GM23338 (cell line): ENCODE measurements at regions not wholly inside any gene's neighbourhood (a gene's known extent, or its start where the extent isn't known, plus 50 kb on each side); places are given as distances from the start of the nearest gene placed in this dataset.

Experiments used
- ATAC-seq: fragments of 200-7000 bp; cut with Tn5 transposase; 3 replicates; pipeline ENCODE4 v1.9.1; 2020
- DNase-seq: peaks from one replicate; pipeline ENCODE4 v3.0.0-alpha.2; 2015; ENCODE audit warnings: low spot score
- H2AFZ ChIP-seq: fragments of 200-600 bp; sonication (generic); 2 replicates; pipeline ENCODE4 v1.8.0; 2016; ENCODE audit warnings: antibody characterized with exemption, mild to moderate bottlenecking, moderate library complexity
- H3F3A ChIP-seq: fragments of 200-600 bp; sonication (generic); replicated peaks from 2 replicates; pipeline ENCODE4 v1.8.0; 2017; ENCODE audit warnings: antibody characterized with exemption, mixed run types, low read depth
- H3K27ac ChIP-seq: fragments of 200-600 bp; sonication (generic); 2 replicates; pipeline ENCODE4 v1.6.1; 2016; ENCODE audit warnings: low read depth
- H3K27me3 ChIP-seq: fragments of 200-600 bp; sonication (generic); 2 replicates; pipeline ENCODE4 v1.8.0; 2016; ENCODE audit warnings: mild to moderate bottlenecking, mixed run types, moderate library complexity; ENCODE audit not compliant: insufficient read depth
- H3K36me3 ChIP-seq: fragments of 200-600 bp; sonication (generic); 2 replicates; pipeline ENCODE4 v1.8.0; 2016; ENCODE audit warnings: mild to moderate bottlenecking; ENCODE audit not compliant: insufficient read depth
- H3K4me1 ChIP-seq: fragments of 200-600 bp; sonication (generic); 2 replicates; pipeline ENCODE4 v1.8.0; 2016; ENCODE audit warnings: mild to moderate bottlenecking, moderate library complexity; ENCODE audit not compliant: insufficient read depth
- H3K4me2 ChIP-seq: fragments of 200-600 bp; sonication (generic); 2 replicates; pipeline ENCODE4 v1.7.1; 2017; ENCODE audit warnings: mixed run types
- H3K4me3 ChIP-seq: fragments of 200-600 bp; sonication (generic); 2 replicates; pipeline ENCODE4 v1.6.1; 2016; ENCODE audit warnings: mixed run types
- H3K79me2 ChIP-seq: fragments of 200-600 bp; sonication (generic); replicated peaks from 2 replicates; pipeline ENCODE4 v1.8.0; 2017; ENCODE audit warnings: mild to moderate bottlenecking; ENCODE audit not compliant: insufficient read depth
- H3K9me2 ChIP-seq: fragments of 200-600 bp; sonication (generic); 2 replicates; pipeline ENCODE4 v1.8.0; 2017; ENCODE audit not compliant: insufficient read depth
- H4K20me1 ChIP-seq: fragments of 200-600 bp; sonication (generic); replicated peaks from 2 replicates; pipeline ENCODE4 v1.8.0; 2017; ENCODE audit warnings: mild to moderate bottlenecking; ENCODE audit not compliant: insufficient read depth
- H3K27ac Mint-ChIP-seq: 2 replicates; pipeline ENCODE4 v1.8.0; 2020; ENCODE audit warnings: inconsistent platforms, mild to moderate bottlenecking, moderate library complexity, mixed read lengths
- H3K27me3 Mint-ChIP-seq: 3 replicates; pipeline ENCODE4 v1.8.0; 2022; ENCODE audit warnings: low read depth, mild to moderate bottlenecking, moderate library complexity, mixed read lengths, inconsistent platforms; ENCODE audit not compliant: insufficient read depth, poor library complexity
- H3K36me3 Mint-ChIP-seq: 3 replicates; pipeline ENCODE4 v1.8.0; 2021; ENCODE audit warnings: low read depth, mild to moderate bottlenecking, inconsistent platforms, moderate library complexity, mixed read lengths
- H3K4me1 Mint-ChIP-seq: 3 replicates; pipeline ENCODE4 v1.8.0; 2020; ENCODE audit warnings: mild to moderate bottlenecking, inconsistent platforms, mixed read lengths
- H3K4me3 Mint-ChIP-seq: 3 replicates; pipeline ENCODE4 v1.8.0; 2021; ENCODE audit warnings: moderate library complexity, mild to moderate bottlenecking, inconsistent platforms, mixed read lengths
- H3K9me3 Mint-ChIP-seq: 3 replicates; pipeline ENCODE4 v1.8.0; 2020; ENCODE audit warnings: moderate library complexity, mild to moderate bottlenecking, inconsistent platforms, mixed read lengths
- CREB1 ChIP-seq: fragments of 250-450 bp; sonication (Bioruptor Pico); IDR thresholded peaks from 2 replicates; pipeline ENCODE4 v1.5.0; 2020; ENCODE audit warnings: low read depth, mild to moderate bottlenecking, moderate library complexity
- CTCF ChIP-seq, 2 experiments: fragments of 200-600 bp in 1 of 2; sonication (generic) in 1 of 2; conservative IDR thresholded peaks; 2 replicates each; pipeline versions ENCODE4 v1.5.1 to v1.6.1; 2016 to 2017; ENCODE audit warnings: antibody characterized with exemption in 2 of 2, low read depth in 2 of 2, mild to moderate bottlenecking in 2 of 2, moderate library complexity in 1 of 2
- ETS1 ChIP-seq: IDR thresholded peaks from 2 replicates; pipeline ENCODE4 v1.6.1; 2016; ENCODE audit warnings: antibody characterized with exemption
- EZH2 ChIP-seq: fragments of 200-600 bp; sonication (generic); IDR thresholded peaks from one replicate; pipeline ENCODE4 v1.8.0; 2017; ENCODE audit warnings: antibody characterized with exemption, mild to moderate bottlenecking, low read depth; ENCODE audit not compliant: unreplicated experiment
- EZH2phosphoT487 ChIP-seq: fragments of 200-600 bp; sonication (generic); IDR thresholded peaks from one replicate; pipeline ENCODE4 v1.8.1; 2018; ENCODE audit warnings: antibody characterized with exemption; ENCODE audit not compliant: unreplicated experiment
- JUNB ChIP-seq: IDR thresholded peaks from one replicate; pipeline ENCODE4 v1.6.1; 2016; ENCODE audit warnings: antibody characterized with exemption; ENCODE audit not compliant: unreplicated experiment
- NANOG ChIP-seq: IDR thresholded peaks from 2 replicates; pipeline ENCODE4 v1.6.1; 2016; ENCODE audit warnings: antibody characterized with exemption, borderline replicate concordance
- POLR2AphosphoS5 ChIP-seq: IDR thresholded peaks from 2 replicates; pipeline ENCODE4 v1.6.1; 2016; ENCODE audit warnings: antibody characterized with exemption, low read depth
- REST ChIP-seq: IDR thresholded peaks from one replicate; pipeline ENCODE4 v1.6.1; 2018; ENCODE audit warnings: antibody characterized with exemption; ENCODE audit not compliant: unreplicated experiment
- STAT1 ChIP-seq: IDR thresholded peaks from one replicate; pipeline ENCODE4 v1.6.1; 2016; ENCODE audit warnings: antibody characterized with exemption; ENCODE audit not compliant: unreplicated experiment
- ZNF114 ChIP-seq: fragments of 250-450 bp; sonication (Bioruptor Pico); IDR thresholded peaks from 2 replicates; pipeline ENCODE4 v1.5.0; 2020; ENCODE audit warnings: mild to moderate bottlenecking, moderate library complexity
- ZNF331 ChIP-seq: fragments of 250-450 bp; sonication (Bioruptor Pico); IDR thresholded peaks from 2 replicates; pipeline ENCODE4 v1.5.0; 2020; ENCODE audit warnings: low read depth, mild to moderate bottlenecking, moderate library complexity
- ZNF462 ChIP-seq: fragments of 250-450 bp; sonication (Bioruptor Pico); IDR thresholded peaks from 2 replicates; pipeline ENCODE4 v1.5.0; 2020; ENCODE audit warnings: mild to moderate bottlenecking, moderate library complexity

- Mint-ChIP-seq H3K27me3 (no peaks in the 10 kb centered on the region), H3K36me3 (no peaks in the 10 kb centered on the region; the same call in 2 of the 3 replicates), H3K4me1 (peaks cover 21% of the 10 kb centered on the region), H3K9me3 (no peaks in the 10 kb centered on the region; the same call in 2 of the 3 replicates), H3K27ac (no peak overlapping the region), H3K4me3 (no peak overlapping the region)
- no peaks in the 10 kb centered on the region for H3K9me2 ChIP-seq
- H3K79me2 ChIP-seq = no peaks in the 10 kb centered on the region
- H4K20me1 ChIP-seq = no peaks in the 10 kb centered on the region
- H3K4me2 ChIP-seq = no peak overlapping the region
- ATAC-seq = no peak
- H2AFZ ChIP-seq = no peak overlapping the region
- no peak overlapping the region for H3K27ac ChIP-seq
- TF ChIP-seq STAT1 (no peak), ZNF462 (CRISPR knock-in tag) (no peak), CREB1 (CRISPR knock-in tag) (no peak), EZH2 (no peak), CTCF (conservative IDR thresholded peaks at IDR 0.05; ENCODE audit: low read depth in 2 of 2) (no peak), ZNF114 (CRISPR knock-in tag) (no peak), ZNF331 (CRISPR knock-in tag) (no peak), NANOG (no peak), EZH2phosphoT487 (no peak), JUNB (no peak), ETS1 (no peak), POLR2AphosphoS5 (no peak), REST (no peak)
- H3K27me3 ChIP-seq = no peaks in the 10 kb centered on the region
- no peak for DNase-seq
- peaks cover 21% of the 10 kb centered on the region; the same call in 1 of the 2 replicates for H3K4me1 ChIP-seq
- H3K36me3 ChIP-seq = no peaks in the 10 kb centered on the region
- H3F3A ChIP-seq = no peaks in the 10 kb centered on the region
- no peak overlapping the region for H3K4me3 ChIP-seq
Observed at GRCh38 chr5:167671176-167671575, 620.3 kb upstream of the WWC1 start.
